ENCODE measurements at regions not wholly inside any gene's neighbourhood (a gene's known extent, or its start where the extent isn't known, plus 50 kb on each side); places are given as distances from the start of the nearest gene placed in this dataset.

GRCh38 chr16:17938546-17938945 lies 398.0 kb downstream of the NPIPA8 start:
- TF ChIP-seq CTCF (IDR thresholded peaks at IDR 0.05; ENCODE audit: low read depth, low read length, poor library complexity, severe bottlenecking) (no peak), EZH2phosphoT487 (IDR thresholded peaks at IDR 0.05; ENCODE audit: borderline replicate concordance, low read length) (no peak)
